Stimulated activated naive CD4-positive, alpha-beta T cell treated with Interleukin-2 at 50 U/mL for 16 hours (primary cell): ENCODE measurements at regions not wholly inside any gene's neighbourhood (a gene's known extent, or its start where the extent isn't known, plus 50 kb on each side); places are given as distances from the start of the nearest gene placed in this dataset.
A peak's percentile ranks its signal among the peaks of the same experiment; 100 is the strongest.
"Not testable (repeated sequence)": the region's sequence is repeated elsewhere in the genome, so short reads cannot be mapped to it uniquely, and the experiment has no call there.

ENCODE experiments used
- DNase-seq: peaks from one replicate; lab custom pipeline; 2025; lab: John Stamatoyannopoulos, UW

- no peak for DNase-seq
Measured at GRCh38 chr1:166391279-166392066, 224.7 kb upstream of the FAM78B start.

GRCh38 chr1:166395729-166396128 lies 228.9 kb upstream of the FAM78B start:
- DNase-seq, result no peak

- DNase-seq, result not testable (repeated sequence)
Measured at GRCh38 chr1:166409253-166410082, 242.7 kb upstream of the FAM78B start.

GRCh38 chr1:166410083-166410385 lies 243.2 kb upstream of the FAM78B start:
- no peak for DNase-seq

- DNase-seq, result not testable (repeated sequence)
Measured at GRCh38 chr1:166416831-166417230, 250.0 kb upstream of the FAM78B start.

GRCh38 chr1:166418344-166418933 lies 251.6 kb upstream of the FAM78B start:
- DNase-seq, result no peak

- DNase-seq, result not testable (repeated sequence)
Measured at GRCh38 chr1:166422586-166422985, 255.8 kb upstream of the FAM78B start.

GRCh38 chr1:166432655-166433054 lies 265.9 kb upstream of the FAM78B start:
- no peak for DNase-seq

GRCh38 chr1:166433404-166434304 lies 266.9 kb upstream of the FAM78B start:
- DNase-seq, result not testable (repeated sequence)

GRCh38 chr1:166457700-166458099 lies 290.9 kb upstream of the FAM78B start:
- no peak for DNase-seq

- no peak for DNase-seq
Measured at GRCh38 chr1:166464333-166464732, 297.5 kb upstream of the FAM78B start.

- no peak for DNase-seq
Measured at GRCh38 chr1:166470014-166470413, 303.2 kb upstream of the FAM78B start.

- no peak for DNase-seq
Measured at GRCh38 chr1:166470441-166470840, 303.6 kb upstream of the FAM78B start.

- no peak for DNase-seq
Measured at GRCh38 chr1:166471359-166471758, 304.6 kb upstream of the FAM78B start.

GRCh38 chr1:166479052-166479631 lies 312.3 kb upstream of the FAM78B start:
- peak; percentile 23 for DNase-seq

- no peak for DNase-seq
Measured at GRCh38 chr1:166484471-166484870, 317.7 kb upstream of the FAM78B start.

GRCh38 chr1:166484871-166485270 lies 318.1 kb upstream of the FAM78B start:
- DNase-seq, result no peak

GRCh38 chr1:166485620-166486019 lies 318.8 kb upstream of the FAM78B start:
- no peak for DNase-seq

- DNase-seq, result no peak
Measured at GRCh38 chr1:166488327-166488726, 321.5 kb upstream of the FAM78B start.

- DNase-seq, result no peak
Measured at GRCh38 chr1:166489356-166489669, 322.5 kb upstream of the FAM78B start.

GRCh38 chr1:166489670-166490436 lies 323.1 kb upstream of the FAM78B start:
- DNase-seq, result peak; percentile 44
